ENCODE measurements at regions not wholly inside any gene's neighbourhood (a gene's known extent, or its start where the extent isn't known, plus 50 kb on each side); places are given as distances from the start of the nearest gene placed in this dataset.

DNA sequence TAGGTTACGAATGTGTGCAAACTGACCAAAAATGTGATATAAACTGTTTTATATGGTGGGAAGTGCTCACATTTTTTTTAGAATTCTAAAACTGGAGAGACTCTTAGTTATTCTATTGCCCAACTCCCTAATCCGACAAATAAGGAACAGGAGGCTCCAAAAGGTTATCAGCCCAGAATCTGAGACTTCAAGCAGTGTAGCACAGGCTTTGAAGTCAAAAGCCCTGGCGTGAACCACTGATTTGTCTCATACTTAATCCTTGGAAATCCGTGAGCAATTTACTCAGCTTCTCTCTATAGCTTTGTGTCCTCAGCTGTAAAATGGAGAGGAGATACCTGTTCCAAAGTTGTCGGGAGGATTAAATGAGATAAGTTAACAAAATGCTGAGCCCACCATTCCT is 368.8 kb upstream of the SASH1 start (continued):
- no peak for TF ChIP-seq RAD21 (IDR thresholded peaks at IDR 0.05 in 1 of 2, conservative IDR thresholded peaks at IDR 0.05 in 1 of 2; ENCODE audit: low read depth in 2 of 2, low read length in 2 of 2)
- TF ChIP-seq, protein P1, sequence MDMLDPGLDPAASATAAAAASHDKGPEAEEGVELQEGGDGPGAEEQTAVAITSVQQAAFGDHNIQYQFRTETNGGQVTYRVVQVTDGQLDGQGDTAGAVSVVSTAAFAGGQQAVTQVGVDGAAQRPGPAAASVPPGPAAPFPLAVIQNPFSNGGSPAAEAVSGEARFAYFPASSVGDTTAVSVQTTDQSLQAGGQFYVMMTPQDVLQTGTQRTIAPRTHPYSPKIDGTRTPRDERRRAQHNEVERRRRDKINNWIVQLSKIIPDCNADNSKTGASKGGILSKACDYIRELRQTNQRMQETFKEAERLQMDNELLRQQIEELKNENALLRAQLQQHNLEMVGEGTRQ (IDR thresholded peaks at IDR 0.05; ENCODE audit: low read length): no peak
- TF ChIP-seq EP300 (IDR thresholded peaks at IDR 0.05; ENCODE audit: borderline replicate concordance in 1 of 2, low read depth in 2 of 2, low read length in 2 of 2): no peak
- TF ChIP-seq, protein P2, sequence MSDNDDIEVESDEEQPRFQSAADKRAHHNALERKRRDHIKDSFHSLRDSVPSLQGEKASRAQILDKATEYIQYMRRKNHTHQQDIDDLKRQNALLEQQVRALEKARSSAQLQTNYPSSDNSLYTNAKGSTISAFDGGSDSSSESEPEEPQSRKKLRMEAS (IDR thresholded peaks at IDR 0.05): no peak

Measured in H1 (cell line).